ENCODE measurements at regions not wholly inside any gene's neighbourhood (a gene's known extent, or its start where the extent isn't known, plus 50 kb on each side); places are given as distances from the start of the nearest gene placed in this dataset.

DNA sequence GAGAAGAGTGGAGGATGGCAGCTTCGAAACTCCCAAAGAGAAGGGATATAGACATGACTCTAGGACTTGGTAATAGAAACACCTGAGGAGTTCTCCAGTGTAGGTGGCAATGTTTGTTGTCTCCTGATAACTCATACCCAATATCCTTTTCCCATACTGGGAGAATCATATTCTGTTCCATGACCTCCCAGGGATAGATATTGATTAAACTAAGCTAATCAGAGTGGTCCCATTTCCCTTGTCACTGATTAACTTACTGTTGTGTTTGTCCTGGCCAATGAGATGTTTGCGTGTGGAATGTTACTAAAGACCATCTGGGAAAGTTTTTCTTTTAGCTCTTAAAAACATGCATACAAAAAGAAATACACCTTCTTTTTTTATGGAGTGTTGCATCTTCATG lies 85.6 kb downstream of the RPL22L1 start:
- POLR2A ChIA-PET = no interaction called here
- Histone ChIP-seq H3K4me3 (ENCODE audit: low read depth in 2 of 2, low read length in 2 of 2) (no peak overlapping the region), H3K27ac (ENCODE audit: low read length) (no peak overlapping the region), H3K9me3 (ENCODE audit: control insufficient read depth, insufficient read depth, low read depth, low read length) (no peaks in the 10 kb centered on the region), H3K36me3 (ENCODE audit: control insufficient read depth, insufficient read depth, low read length) (no peaks in the 10 kb centered on the region), H3K4me1 (ENCODE audit: control insufficient read depth, insufficient read depth, low read length) (no peaks in the 10 kb centered on the region), H3K27me3 (ENCODE audit: control insufficient read depth, insufficient read depth, low read length) (no peaks in the 10 kb centered on the region)
- no peak for TF ChIP-seq TCF7L2 (IDR thresholded peaks at IDR 0.05; ENCODE audit: low read depth, low read length)
- TF ChIP-seq, protein P1, sequence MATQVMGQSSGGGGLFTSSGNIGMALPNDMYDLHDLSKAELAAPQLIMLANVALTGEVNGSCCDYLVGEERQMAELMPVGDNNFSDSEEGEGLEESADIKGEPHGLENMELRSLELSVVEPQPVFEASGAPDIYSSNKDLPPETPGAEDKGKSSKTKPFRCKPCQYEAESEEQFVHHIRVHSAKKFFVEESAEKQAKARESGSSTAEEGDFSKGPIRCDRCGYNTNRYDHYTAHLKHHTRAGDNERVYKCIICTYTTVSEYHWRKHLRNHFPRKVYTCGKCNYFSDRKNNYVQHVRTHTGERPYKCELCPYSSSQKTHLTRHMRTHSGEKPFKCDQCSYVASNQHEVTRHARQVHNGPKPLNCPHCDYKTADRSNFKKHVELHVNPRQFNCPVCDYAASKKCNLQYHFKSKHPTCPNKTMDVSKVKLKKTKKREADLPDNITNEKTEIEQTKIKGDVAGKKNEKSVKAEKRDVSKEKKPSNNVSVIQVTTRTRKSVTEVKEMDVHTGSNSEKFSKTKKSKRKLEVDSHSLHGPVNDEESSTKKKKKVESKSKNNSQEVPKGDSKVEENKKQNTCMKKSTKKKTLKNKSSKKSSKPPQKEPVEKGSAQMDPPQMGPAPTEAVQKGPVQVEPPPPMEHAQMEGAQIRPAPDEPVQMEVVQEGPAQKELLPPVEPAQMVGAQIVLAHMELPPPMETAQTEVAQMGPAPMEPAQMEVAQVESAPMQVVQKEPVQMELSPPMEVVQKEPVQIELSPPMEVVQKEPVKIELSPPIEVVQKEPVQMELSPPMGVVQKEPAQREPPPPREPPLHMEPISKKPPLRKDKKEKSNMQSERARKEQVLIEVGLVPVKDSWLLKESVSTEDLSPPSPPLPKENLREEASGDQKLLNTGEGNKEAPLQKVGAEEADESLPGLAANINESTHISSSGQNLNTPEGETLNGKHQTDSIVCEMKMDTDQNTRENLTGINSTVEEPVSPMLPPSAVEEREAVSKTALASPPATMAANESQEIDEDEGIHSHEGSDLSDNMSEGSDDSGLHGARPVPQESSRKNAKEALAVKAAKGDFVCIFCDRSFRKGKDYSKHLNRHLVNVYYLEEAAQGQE (IDR thresholded peaks at IDR 0.05; ENCODE audit: insufficient read depth in 1 of 2, low read depth in 2 of 2, low read length in 1 of 2) = no peak
- TF ChIP-seq, protein P2, sequence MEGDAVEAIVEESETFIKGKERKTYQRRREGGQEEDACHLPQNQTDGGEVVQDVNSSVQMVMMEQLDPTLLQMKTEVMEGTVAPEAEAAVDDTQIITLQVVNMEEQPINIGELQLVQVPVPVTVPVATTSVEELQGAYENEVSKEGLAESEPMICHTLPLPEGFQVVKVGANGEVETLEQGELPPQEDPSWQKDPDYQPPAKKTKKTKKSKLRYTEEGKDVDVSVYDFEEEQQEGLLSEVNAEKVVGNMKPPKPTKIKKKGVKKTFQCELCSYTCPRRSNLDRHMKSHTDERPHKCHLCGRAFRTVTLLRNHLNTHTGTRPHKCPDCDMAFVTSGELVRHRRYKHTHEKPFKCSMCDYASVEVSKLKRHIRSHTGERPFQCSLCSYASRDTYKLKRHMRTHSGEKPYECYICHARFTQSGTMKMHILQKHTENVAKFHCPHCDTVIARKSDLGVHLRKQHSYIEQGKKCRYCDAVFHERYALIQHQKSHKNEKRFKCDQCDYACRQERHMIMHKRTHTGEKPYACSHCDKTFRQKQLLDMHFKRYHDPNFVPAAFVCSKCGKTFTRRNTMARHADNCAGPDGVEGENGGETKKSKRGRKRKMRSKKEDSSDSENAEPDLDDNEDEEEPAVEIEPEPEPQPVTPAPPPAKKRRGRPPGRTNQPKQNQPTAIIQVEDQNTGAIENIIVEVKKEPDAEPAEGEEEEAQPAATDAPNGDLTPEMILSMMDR (IDR thresholded peaks at IDR 0.05) = no peak
- no peak for TF ChIP-seq POLR2AphosphoS5 (IDR thresholded peaks at IDR 0.05; ENCODE audit: low read depth, low read length)
- TF ChIP-seq SIN3A (IDR thresholded peaks at IDR 0.05; ENCODE audit: borderline replicate concordance, insufficient read depth, low read depth, low read length) = no peak
- BruUV-seq (replicated peaks) = no TSS peak
- ATAC-seq (no peak), DNase-seq (ENCODE audit: low read depth, low spot score) (no peak)
- in situ Hi-C loops (cut with HindIII; ENCODE audit: low pct_unique_long_range_greater_than_20kb, low sequenced_read_pairs) (no loop called here), intact Hi-C loops (cut with micrococcal nuclease; ENCODE audit: unreplicated experiment) (no loop called here)
- CTCF ChIA-PET = no interaction called here

DNA sequence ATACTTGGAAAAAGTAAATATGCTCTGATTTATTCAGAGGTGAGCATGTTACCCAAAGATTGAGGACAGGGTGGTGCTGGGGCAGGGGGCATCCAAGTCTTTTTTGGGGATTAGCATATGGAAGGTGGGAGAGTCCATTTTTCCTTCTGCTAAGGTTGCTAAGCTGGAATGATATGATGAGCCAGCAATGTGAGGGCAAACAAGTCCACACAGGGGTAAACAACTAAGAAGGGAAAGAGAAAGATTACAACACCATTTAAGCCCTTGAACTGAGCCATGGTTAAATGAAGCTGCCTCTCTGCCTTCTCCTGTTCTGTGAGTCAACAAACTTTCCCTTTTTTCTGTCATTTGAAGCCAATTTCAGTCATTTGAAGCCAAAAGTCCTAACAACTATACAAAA lies 89.0 kb downstream of the RPL22L1 start:
- no peak for DNase-seq (ENCODE audit: low read depth, low spot score)
- Histone ChIP-seq H3K4me1 (ENCODE audit: control insufficient read depth, insufficient read depth, low read length) (no peaks in the 10 kb centered on the region), H3K27me3 (ENCODE audit: control insufficient read depth, insufficient read depth, low read length) (no peaks in the 10 kb centered on the region), H3K4me3 (ENCODE audit: low read depth in 2 of 2, low read length in 2 of 2) (no peak overlapping the region), H3K27ac (ENCODE audit: low read length) (no peak overlapping the region; the same call in 1 of the 2 replicates), H3K9me3 (ENCODE audit: control insufficient read depth, insufficient read depth, low read depth, low read length) (no peaks in the 10 kb centered on the region; the same call in 1 of the 2 replicates), H3K36me3 (ENCODE audit: control insufficient read depth, insufficient read depth, low read length) (no peaks in the 10 kb centered on the region)
- ChIA-PET CTCF (no interaction called here), POLR2A (no interaction called here)
- no peak for ATAC-seq
- intact Hi-C loops (cut with micrococcal nuclease; ENCODE audit: unreplicated experiment) = no loop called here
- in situ Hi-C loops (cut with HindIII; ENCODE audit: low pct_unique_long_range_greater_than_20kb, low sequenced_read_pairs) = no loop called here
- TF ChIP-seq, protein P1 (IDR thresholded peaks at IDR 0.05; ENCODE audit: insufficient read depth in 1 of 2, low read depth in 2 of 2, low read length in 1 of 2) = no peak
- TF ChIP-seq POLR2AphosphoS5 (IDR thresholded peaks at IDR 0.05; ENCODE audit: low read depth, low read length) (no peak), TCF7L2 (IDR thresholded peaks at IDR 0.05; ENCODE audit: low read depth, low read length) (no peak), SIN3A (IDR thresholded peaks at IDR 0.05; ENCODE audit: borderline replicate concordance, insufficient read depth, low read depth, low read length) (no peak)
- TF ChIP-seq, protein P2 (IDR thresholded peaks at IDR 0.05) = no peak
- BruUV-seq (replicated peaks) = no TSS peak

All from Panc1 (cell line).